Adipocyte (in vitro differentiated cells): ENCODE measurements at regions not wholly inside any gene's neighbourhood (a gene's known extent, or its start where the extent isn't known, plus 50 kb on each side); places are given as distances from the start of the nearest gene placed in this dataset.

Experiments
- DNase-seq: peaks from one replicate; pipeline ENCODE4 v3.0.0-alpha.2; 2015; ENCODE audit warnings: low read depth
- H3K27me3 ChIP-seq: replicated peaks from 2 replicates; pipeline ENCODE4 v1.7.0; 2013; ENCODE audit warnings: mild to moderate bottlenecking, low read length, moderate library complexity; ENCODE audit not compliant: control insufficient read depth, insufficient read depth
- H3K36me3 ChIP-seq: 2 replicates; pipeline ENCODE4 v1.7.0; 2013; ENCODE audit warnings: low read length, mild to moderate bottlenecking, moderate library complexity; ENCODE audit not compliant: control insufficient read depth, insufficient read depth, severe bottlenecking
- H3K4me1 ChIP-seq: 2 replicates; pipeline ENCODE4 v1.7.0; 2013; ENCODE audit warnings: mild to moderate bottlenecking, low read length, moderate library complexity; ENCODE audit not compliant: control insufficient read depth, insufficient read depth
- H3K4me3 ChIP-seq: 2 replicates; pipeline ENCODE4 v1.7.0; 2013; ENCODE audit warnings: mild to moderate bottlenecking, low read length, moderate library complexity
- H3K9ac ChIP-seq: 2 replicates; pipeline ENCODE4 v1.7.0; 2013; ENCODE audit warnings: mild to moderate bottlenecking, low read length, moderate library complexity
- H3K9me3 ChIP-seq: 2 replicates; pipeline ENCODE4 v1.7.0; 2013; ENCODE audit warnings: mild to moderate bottlenecking, low read length, moderate library complexity; ENCODE audit not compliant: control insufficient read depth

DNA sequence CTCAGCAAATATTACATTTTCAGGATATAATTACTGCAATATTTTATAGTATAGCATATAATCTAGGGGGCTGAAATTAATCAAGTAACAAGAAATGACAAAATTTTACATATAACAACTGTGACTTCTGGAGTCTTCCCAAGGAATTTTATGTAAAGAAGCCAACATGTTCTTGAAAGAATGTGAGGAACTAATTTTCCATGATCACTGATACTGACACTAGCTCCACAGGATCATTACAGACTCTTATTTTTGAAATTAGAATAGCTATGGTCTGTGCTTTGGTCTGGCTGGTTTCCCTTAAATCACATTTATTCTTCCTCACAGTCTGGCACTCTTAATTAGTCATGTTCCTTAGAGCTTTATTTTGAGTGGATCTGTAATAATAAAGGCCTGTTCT, 267.7 kb upstream of the SEMA3A start:
- Histone ChIP-seq H3K9me3 (no peaks in the 10 kb centered on the region), H3K36me3 (no peaks in the 10 kb centered on the region), H3K4me1 (no peaks in the 10 kb centered on the region), H3K4me3 (no peak overlapping the region), H3K27me3 (no peaks in the 10 kb centered on the region), H3K9ac (no peak overlapping the region)
- no peak for DNase-seq

GRCh38 chr7:84461093-84461492, 266.5 kb upstream of the SEMA3A start:
- H3K4me1 ChIP-seq, result peaks cover under 1% of the 10 kb centered on the region
- no peak for DNase-seq

DNA sequence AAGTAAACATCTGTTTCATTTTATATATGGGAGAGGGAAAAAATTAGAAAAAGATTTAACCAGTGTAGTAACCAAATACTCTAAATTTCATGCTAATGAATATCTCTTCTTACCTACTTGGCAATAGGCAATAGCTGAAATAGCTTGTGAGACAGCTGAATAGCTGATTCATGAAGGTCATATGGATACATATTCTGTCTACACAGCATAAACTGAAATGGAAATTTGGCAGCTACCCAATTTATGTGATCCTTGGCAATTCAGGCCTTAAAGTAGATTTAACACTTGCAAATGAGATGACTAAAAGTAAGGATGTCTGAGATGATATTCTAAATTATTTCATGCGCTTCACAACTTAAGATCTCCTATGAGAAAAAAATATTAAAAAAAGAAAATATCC, 261.2 kb upstream of the SEMA3A start:
- peak; percentile 58 for DNase-seq
- Histone ChIP-seq H3K27me3 (no peaks in the 10 kb centered on the region), H3K4me1 (peaks cover 16% of the 10 kb centered on the region), H3K9ac (no peak overlapping the region), H3K9me3 (no peaks in the 10 kb centered on the region), H3K36me3 (no peaks in the 10 kb centered on the region), H3K4me3 (no peak overlapping the region)

More at GRCh38 chr7:84461093-84461492, 266.5 kb upstream of the SEMA3A start:
- Histone ChIP-seq H3K4me3 (no peak overlapping the region), H3K36me3 (no peaks in the 10 kb centered on the region), H3K9me3 (no peaks in the 10 kb centered on the region), H3K9ac (no peak overlapping the region), H3K27me3 (no peaks in the 10 kb centered on the region)

DNA sequence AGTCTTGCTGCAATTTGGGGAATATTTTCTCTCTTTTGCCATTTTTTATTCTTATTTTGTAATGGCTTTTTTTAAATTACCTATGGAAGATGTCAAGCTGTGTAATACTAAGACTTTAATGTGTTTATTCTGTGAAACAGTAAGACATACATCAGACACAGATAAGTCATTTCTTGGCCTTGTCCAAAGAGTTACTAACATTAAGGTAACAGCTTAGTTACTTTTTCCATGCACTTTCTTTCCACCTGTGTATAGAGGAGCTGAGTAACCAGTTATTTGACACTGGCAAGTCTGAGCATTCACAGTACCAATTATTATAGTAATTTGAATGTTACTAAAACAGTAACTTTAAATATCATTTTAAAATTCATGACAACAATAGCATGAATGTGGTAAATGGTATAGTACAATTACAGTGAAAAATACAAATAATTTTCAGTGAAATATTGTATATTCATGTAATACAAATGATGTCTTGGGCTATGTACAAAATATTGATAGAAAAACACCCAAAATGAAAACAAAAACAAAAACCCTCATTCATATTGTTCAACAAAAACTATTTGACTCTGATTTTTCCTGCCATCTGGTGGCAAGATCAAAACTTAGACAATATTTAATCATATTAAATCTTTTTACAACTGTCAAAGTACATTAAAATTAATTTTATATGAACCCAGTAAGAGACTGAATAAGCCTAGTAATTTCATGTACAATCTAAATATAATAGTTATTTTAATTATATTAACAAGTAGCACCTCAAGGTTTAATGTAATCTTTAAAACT, 259.8 kb upstream of the SEMA3A start:
- DNase-seq, result peak; percentile 54
- Histone ChIP-seq H3K9ac (no peak overlapping the region), H3K4me3 (no peak overlapping the region), H3K27me3 (no peaks in the 10 kb centered on the region), H3K4me1 (peaks cover 16% of the 10 kb centered on the region), H3K9me3 (peaks cover 4% of the 10 kb centered on the region), H3K36me3 (no peaks in the 10 kb centered on the region)

DNA sequence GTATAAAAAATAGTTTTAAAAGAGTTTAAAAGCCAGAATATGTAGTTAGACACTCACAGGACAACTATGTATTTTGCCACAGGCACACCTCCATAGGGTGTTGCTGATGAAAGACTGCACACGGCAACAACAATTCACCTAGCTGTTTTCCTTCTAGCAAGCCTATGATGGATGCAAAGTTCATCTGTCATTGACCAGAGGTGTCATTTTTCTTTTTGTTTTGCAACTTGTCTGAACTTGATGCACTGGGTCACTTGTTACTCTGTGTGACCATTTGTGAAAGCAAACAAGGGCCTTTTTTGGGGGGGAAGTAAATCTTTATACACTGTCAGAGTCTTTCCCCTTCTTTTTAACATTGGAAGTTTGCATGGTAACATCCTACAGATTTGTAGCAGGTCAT, 258.0 kb upstream of the SEMA3A start:
- Histone ChIP-seq H3K9ac (no peak overlapping the region), H3K27me3 (no peaks in the 10 kb centered on the region), H3K9me3 (peaks cover 7% of the 10 kb centered on the region), H3K4me3 (no peak overlapping the region), H3K36me3 (no peaks in the 10 kb centered on the region), H3K4me1 (peaks cover 16% of the 10 kb centered on the region)
- no peak for DNase-seq

DNA sequence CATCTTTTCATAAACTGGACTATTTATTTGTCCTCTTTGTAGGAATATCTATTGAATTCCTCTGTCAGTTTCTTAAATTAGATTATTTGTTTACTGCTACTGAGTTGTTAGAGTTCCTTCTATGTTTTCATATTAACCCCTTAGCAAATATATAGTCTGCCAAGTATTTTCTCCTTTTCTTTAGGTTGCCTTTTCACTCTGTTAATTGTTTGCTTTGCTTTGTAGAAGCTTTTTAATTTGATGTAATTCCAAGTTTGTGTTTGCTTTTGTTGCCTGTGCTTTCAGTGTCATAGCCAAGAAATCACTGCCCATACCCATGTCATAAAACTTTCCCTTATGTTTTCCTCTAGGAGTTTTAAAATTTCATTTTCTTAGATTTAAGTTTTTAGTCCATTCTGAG, 256.2 kb upstream of the SEMA3A start:
- H3K27me3 ChIP-seq, result no peaks in the 10 kb centered on the region
- no peaks in the 10 kb centered on the region for H3K36me3 ChIP-seq
- peaks cover 13% of the 10 kb centered on the region for H3K4me1 ChIP-seq
- no peak overlapping the region for H3K9ac ChIP-seq
- peaks cover 7% of the 10 kb centered on the region for H3K9me3 ChIP-seq
- no peak for DNase-seq
- no peak overlapping the region for H3K4me3 ChIP-seq

DNA sequence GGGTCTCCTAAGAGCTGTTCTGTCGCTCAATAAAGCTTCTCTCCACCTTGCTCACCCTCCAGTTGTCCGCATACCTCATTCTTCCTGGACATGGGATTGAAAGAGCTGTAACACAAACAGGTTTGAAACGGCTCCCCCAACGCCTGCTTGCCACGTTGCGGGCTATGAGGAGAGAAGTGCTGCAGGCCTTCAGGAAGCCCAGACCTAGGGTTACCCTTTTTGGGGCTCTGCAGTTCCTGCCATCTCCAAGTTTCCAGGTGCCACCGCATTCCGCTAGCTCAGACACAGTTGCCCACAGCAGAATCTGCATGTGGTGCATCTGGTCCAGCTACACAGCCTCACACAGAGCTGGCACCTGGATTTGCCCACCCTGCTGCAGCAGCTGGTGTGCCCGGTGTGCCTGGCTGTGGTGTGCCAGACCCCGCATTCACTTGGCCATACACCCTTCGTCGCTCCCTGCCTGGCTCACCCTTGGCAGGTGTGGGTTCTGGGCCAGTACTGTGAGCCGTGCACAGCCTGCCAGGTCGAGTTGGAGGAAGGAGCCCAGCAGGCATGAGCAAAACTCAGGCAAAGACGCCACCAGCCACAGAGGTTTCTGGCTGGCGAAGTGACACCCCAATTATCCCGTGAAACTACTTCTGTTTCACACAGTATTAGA, 253.2 kb upstream of the SEMA3A start:
- no peaks in the 10 kb centered on the region for H3K36me3 ChIP-seq
- H3K9me3 ChIP-seq, result peaks cover 7% of the 10 kb centered on the region
- H3K4me3 ChIP-seq, result no peak overlapping the region
- DNase-seq, result no peak
- no peaks in the 10 kb centered on the region for H3K27me3 ChIP-seq
- no peaks in the 10 kb centered on the region for H3K4me1 ChIP-seq
- H3K9ac ChIP-seq, result no peak overlapping the region

GRCh38 chr7:84446991-84447480, 252.4 kb upstream of the SEMA3A start:
- H3K4me1 ChIP-seq, result no peaks in the 10 kb centered on the region
- H3K9ac ChIP-seq, result no peak overlapping the region
- DNase-seq, result no peak
- peaks cover 7% of the 10 kb centered on the region for H3K9me3 ChIP-seq
- H3K36me3 ChIP-seq, result no peaks in the 10 kb centered on the region
- no peak overlapping the region for H3K4me3 ChIP-seq
- no peaks in the 10 kb centered on the region for H3K27me3 ChIP-seq

- Histone ChIP-seq H3K36me3 (no peaks in the 10 kb centered on the region), H3K4me1 (no peaks in the 10 kb centered on the region), H3K9me3 (peaks cover 5% of the 10 kb centered on the region), H3K9ac (no peak overlapping the region), H3K4me3 (no peak overlapping the region), H3K27me3 (no peaks in the 10 kb centered on the region)
- DNase-seq, result no peak
Measured at GRCh38 chr7:84425702-84426259, 231.2 kb upstream of the SEMA3A start.

DNA sequence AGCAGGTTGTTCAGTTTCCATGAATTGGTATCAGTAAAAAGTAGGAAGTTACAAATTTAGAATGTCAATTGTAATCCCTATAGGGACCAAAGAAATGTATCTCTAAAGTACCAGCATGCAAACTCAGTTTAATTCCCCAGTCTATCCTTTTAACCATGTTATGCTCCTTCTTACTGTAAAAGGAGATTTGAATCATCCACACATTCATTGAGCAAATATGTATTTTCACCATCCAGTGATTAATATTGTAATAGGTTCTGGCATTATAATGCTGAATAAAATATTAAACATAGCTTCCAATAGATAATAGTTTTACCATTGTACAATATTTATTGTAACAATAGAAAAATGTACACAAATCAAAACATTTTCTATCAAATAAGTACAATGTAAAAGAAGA, 228.2 kb upstream of the SEMA3A start:
- no peak overlapping the region for H3K4me3 ChIP-seq
- DNase-seq, result peak; percentile 6
- H3K36me3 ChIP-seq, result no peaks in the 10 kb centered on the region
- no peaks in the 10 kb centered on the region for H3K4me1 ChIP-seq
- no peak overlapping the region for H3K9ac ChIP-seq
- no peaks in the 10 kb centered on the region for H3K27me3 ChIP-seq
- peaks cover 19% of the 10 kb centered on the region for H3K9me3 ChIP-seq

DNA sequence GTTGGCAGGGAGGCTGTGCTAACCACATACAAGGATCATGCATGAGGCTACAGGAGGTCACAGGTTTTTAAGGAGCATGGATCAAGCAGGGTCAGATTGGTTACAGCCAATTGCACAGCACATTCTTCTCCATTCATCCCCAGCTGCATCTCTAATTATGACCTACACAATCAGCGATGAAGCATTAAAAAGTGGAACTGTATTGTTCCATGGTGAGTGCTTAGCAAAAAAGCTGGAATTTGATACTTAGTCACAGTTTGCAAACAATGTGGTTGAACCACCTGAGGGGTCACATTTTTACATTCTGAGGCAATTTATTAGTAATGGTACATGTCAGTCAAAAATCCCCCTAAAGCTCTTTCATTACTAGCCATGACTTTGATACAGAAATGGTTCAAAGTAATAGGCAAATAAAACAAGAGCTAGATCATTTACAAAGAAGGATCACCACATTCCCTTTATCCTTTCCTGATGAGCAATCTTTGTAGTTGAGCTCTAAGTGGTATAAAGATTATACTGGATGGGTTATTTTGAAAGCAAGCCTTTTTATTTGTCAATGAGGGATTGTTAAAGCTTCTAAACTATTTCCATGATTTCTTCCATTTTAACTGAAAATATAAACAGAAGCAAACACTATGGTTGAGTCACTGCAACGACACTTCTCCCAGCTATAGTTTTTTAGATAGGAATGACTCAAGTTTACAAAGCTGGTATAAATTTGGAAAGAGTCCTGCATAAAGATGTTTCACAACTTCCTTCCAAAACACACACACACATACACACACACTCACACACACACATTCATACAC, 217.8 kb upstream of the SEMA3A start:
- Histone ChIP-seq H3K4me3 (peak overlapping the region; percentile 15), H3K27me3 (no peaks in the 10 kb centered on the region), H3K9ac (no peak overlapping the region), H3K36me3 (no peaks in the 10 kb centered on the region), H3K9me3 (no peaks in the 10 kb centered on the region), H3K4me1 (peaks cover 14% of the 10 kb centered on the region)
- DNase-seq, result peak; percentile 89
